GM12878 (cell line): ENCODE measurements at regions not wholly inside any gene's neighbourhood (a gene's known extent, or its start where the extent isn't known, plus 50 kb on each side); places are given as distances from the start of the nearest gene placed in this dataset.

Experiments used
- ATAC-seq: fragments of 200-7000 bp; cut with Tn5 transposase; 3 replicates; pipeline ENCODE4 v1.9.1; 2020; ENCODE audit warnings: mild to moderate bottlenecking, moderate library complexity
- BruUV-seq: library from RNA; stranded (reverse); fragments of 400-500 nt; replicated peaks from 2 replicates; lab custom pipeline; 2021; lab: Mats Ljungman, UMichigan
- CTCF ChIA-PET: fragments of 300-600 bp; sonication (Branson Sonifier 250); formaldehyde crosslinking; extraction: SDS; loops from one replicate; lab custom pipeline; 2021; ENCODE audit warnings: inconsistent platforms; lab: Yijun Ruan, JAX
- POLR2A ChIA-PET: fragments of 350-600 bp; formaldehyde crosslinking; extraction: SDS; loops from one replicate; lab custom pipeline; 2021; ENCODE audit warnings: inconsistent platforms; lab: Charles Lee
- RAD21 ChIA-PET: fragments of 300-600 bp; sonication (Branson Sonifier 250); formaldehyde crosslinking; loops from one replicate; lab custom pipeline; 2023; ENCODE audit warnings: antibody characterized with exemption; ENCODE audit not compliant: unreplicated experiment; lab: Charles Lee
- SMC1A ChIA-PET: fragments of 300-600 bp; sonication (Branson Sonifier 250); formaldehyde crosslinking; loops from one replicate; lab custom pipeline; 2023; ENCODE audit not compliant: unreplicated experiment, uncharacterized antibody; lab: Charles Lee
- DNase-seq: peaks from one replicate; pipeline ENCODE4 v3.0.0-alpha.2; 2011; ENCODE audit warnings: low read depth, low spot score
- FAIRE-seq: peaks from 3 replicates; lab custom pipeline; 2011; peaks lifted over from hg19 to GRCh38; lab: Jason Lieb, UNC
- H2AFZ ChIP-seq: 2 replicates; pipeline ENCODE4 v1.6.0; 2011; ENCODE audit warnings: low read depth, low read length, control low read depth; ENCODE audit not compliant: control insufficient read depth
- H3K27ac ChIP-seq: 2 replicates; pipeline ENCODE4 v1.5.1; 2011; ENCODE audit warnings: control low read depth; ENCODE audit not compliant: control insufficient read depth, insufficient read depth
- H3K27me3 ChIP-seq, 2 experiments: replicated peaks in 1 of 2; 2 replicates each; pipeline versions ENCODE4 v1.6.0 to v1.6.1; 2011; ENCODE audit warnings: low read length in 1 of 2; ENCODE audit not compliant: control insufficient read depth in 2 of 2, insufficient read depth in 2 of 2
- H3K36me3 ChIP-seq, 2 experiments: 2 replicates each; pipeline ENCODE4 v1.5.1; 2011; ENCODE audit warnings: low read length in 1 of 2; ENCODE audit not compliant: control insufficient read depth in 2 of 2, insufficient read depth in 2 of 2
- H3K4me1 ChIP-seq: 2 replicates; pipeline ENCODE4 v1.6.1; 2011; ENCODE audit warnings: mild to moderate bottlenecking, low read length, moderate library complexity, mixed read lengths; ENCODE audit not compliant: control insufficient read depth, insufficient read depth
- H3K4me2 ChIP-seq: 2 replicates; pipeline ENCODE4 v1.6.0; 2011; ENCODE audit warnings: control low read depth; ENCODE audit not compliant: control insufficient read depth, insufficient read depth
- H3K4me3 ChIP-seq: fragments of 200-600 bp; sonication (generic); 2 replicates; pipeline ENCODE4 v1.5.1; 2016
- H3K79me2 ChIP-seq: 2 replicates; pipeline ENCODE4 v1.6.0; 2011; ENCODE audit warnings: low read length; ENCODE audit not compliant: control insufficient read depth, insufficient read depth
- H3K9ac ChIP-seq: 2 replicates; pipeline ENCODE4 v1.8.0; 2011; ENCODE audit warnings: low read length, control low read depth, mixed read lengths; ENCODE audit not compliant: control insufficient read depth, insufficient read depth
- H3K9me3 ChIP-seq: replicated peaks from 3 replicates; pipeline ENCODE4 v1.5.1; 2011; ENCODE audit warnings: mild to moderate bottlenecking, low read length; ENCODE audit not compliant: control insufficient read depth, insufficient read depth
- H4K20me1 ChIP-seq: 2 replicates; pipeline ENCODE4 v1.6.0; 2011; ENCODE audit not compliant: control insufficient read depth, insufficient read depth
- CBFB ChIP-seq: IDR thresholded peaks from 2 replicates; pipeline ENCODE4 v1.6.1; 2016; ENCODE audit warnings: antibody characterized with exemption, low read depth
- FOS ChIP-seq: IDR thresholded peaks from 3 replicates; pipeline ENCODE4 v1.6.1; 2011; ENCODE audit warnings: borderline replicate concordance; ENCODE audit not compliant: insufficient read length; ENCODE audit errors: extremely low read depth
- KAT2A ChIP-seq: conservative IDR thresholded peaks from 2 replicates; pipeline ENCODE4 v1.6.1; 2011; ENCODE audit warnings: low read depth, low read length; ENCODE audit not compliant: control insufficient read depth
- NFYA ChIP-seq: IDR thresholded peaks from 2 replicates; pipeline ENCODE4 v1.6.1; 2011; ENCODE audit warnings: low read depth, mild to moderate bottlenecking, low read length, improper control_type of control experiment, borderline replicate concordance
- RAD21 ChIP-seq: IDR thresholded peaks from 2 replicates; pipeline ENCODE4 v1.6.1; 2011; ENCODE audit warnings: mild to moderate bottlenecking, low read depth, low read length, moderate library complexity; ENCODE audit not compliant: insufficient read depth
- RAD51 ChIP-seq: fragments of 450-650 bp; IDR thresholded peaks from 2 replicates; pipeline ENCODE4 v1.6.1; 2016; ENCODE audit warnings: moderate library complexity, mild to moderate bottlenecking, inconsistent platforms
- TCF3 ChIP-seq: IDR thresholded peaks from 2 replicates; pipeline ENCODE4 v1.6.1; 2012; ENCODE audit warnings: low read depth, mild to moderate bottlenecking, low read length, borderline replicate concordance; ENCODE audit not compliant: insufficient read depth
- WGBS: methylation state at CpG from one replicate; pipeline ENCODE4 v1.1.6; 2016; ENCODE audit warnings: low lambda C conversion rate; ENCODE audit not compliant: insufficient replicate concordance, insufficient coverage; ENCODE audit errors: missing lambda C conversion rate; 5-methylcytosine and 5-hydroxymethylcytosine counted together
- in situ Hi-C: fragments of 300-500 bp; cut with MboI; formaldehyde crosslinking; loops from 9 replicates; pipeline ENCODE4 v1.14.3; 2018; ENCODE audit warnings: mixed read lengths
- intact Hi-C: fragments of 100-400 bp; cut with micrococcal nuclease; formaldehyde crosslinking; loops from one replicate; pipeline ENCODE4 v1.14.2; 2022; ENCODE audit not compliant: unreplicated experiment
- TF ChIP-seq, protein P1 (sequence below): IDR thresholded peaks from 2 replicates; pipeline ENCODE4 v1.6.1; 2011; ENCODE audit warnings: low read depth, low read length, improper control_type of control experiment, borderline replicate concordance
- TF ChIP-seq, protein P2 (sequence below): fragments of 450-650 bp; IDR thresholded peaks from 2 replicates; pipeline ENCODE4 v1.6.1; 2018; ENCODE audit warnings: borderline replicate concordance, mild to moderate bottlenecking; ENCODE audit not compliant: partially characterized antibody
- TF ChIP-seq, protein P3 (sequence below), 3 experiments: IDR thresholded peaks in 2 of 3; conservative IDR thresholded peaks in 1 of 3; 2 replicates each; pipeline ENCODE4 v1.5.1; 2011; ENCODE audit warnings: low read depth in 3 of 3, low read length in 3 of 3, mild to moderate bottlenecking in 3 of 3, control low read depth in 2 of 3, moderate library complexity in 2 of 3, inconsistent platforms in 1 of 3, mixed read lengths in 1 of 3; ENCODE audit not compliant: control insufficient read depth in 2 of 3, insufficient read depth in 1 of 3; ENCODE audit errors: extremely low read depth in 1 of 3

DNA sequence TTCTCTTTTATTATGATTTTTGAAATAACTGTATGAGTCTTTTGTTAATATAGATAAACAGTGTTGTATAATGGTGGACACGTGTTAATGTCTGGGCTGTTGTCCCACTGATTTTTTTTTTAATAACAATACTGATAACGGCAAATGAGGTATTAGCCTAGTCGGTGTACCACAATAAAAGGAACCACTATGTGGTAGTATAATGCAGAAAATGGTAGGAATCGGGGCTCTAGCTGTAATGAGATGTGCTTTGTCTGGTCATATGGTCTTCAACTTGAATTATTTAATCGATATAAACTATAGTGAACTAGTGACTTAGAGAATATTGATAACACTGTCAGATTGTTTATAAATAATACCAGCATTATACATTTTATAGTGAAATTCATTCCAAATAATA is 517.9 kb upstream of the SPHKAP start:
- ATAC-seq (no peak), FAIRE-seq (no peak), DNase-seq (no peak)
- POLR2A ChIA-PET: no interaction called here
- TF ChIP-seq KAT2A: no peak
- TF ChIP-seq RAD21: 0 out of 2 replicates have a peak, but pooled peaks have one; percentile 11
- Histone ChIP-seq H3K27ac (no peak overlapping the region), H3K27me3 (no peaks in the 10 kb centered on the region), H3K9me3 (no peaks in the 10 kb centered on the region), H3K4me3 (no peak overlapping the region), H2AFZ (no peak overlapping the region), H3K4me1 (no peaks in the 10 kb centered on the region), H3K36me3 (no peaks in the 10 kb centered on the region), H3K4me2 (no peak overlapping the region), H4K20me1 (no peaks in the 10 kb centered on the region), H3K79me2 (no peaks in the 10 kb centered on the region), H3K9ac (no peak overlapping the region)
- SMC1A ChIA-PET: no interaction called here
- intact Hi-C loops (no loop called here), in situ Hi-C loops (no loop called here)
- CTCF ChIA-PET: interaction anchor here (1.4 kb wide), 1 partner anchor 574 kb away, joined by 6 read pairs; no protein-coding TSS in a partner anchor
- RAD21 ChIA-PET: interaction anchor here (1.2 kb wide), 1 partner anchor 574 kb away, joined by 3 read pairs; no protein-coding TSS in a partner anchor
- BruUV-seq: no TSS peak
- 12% methylated on average over 5 of the region's 5 CpGs for WGBS

DNA sequence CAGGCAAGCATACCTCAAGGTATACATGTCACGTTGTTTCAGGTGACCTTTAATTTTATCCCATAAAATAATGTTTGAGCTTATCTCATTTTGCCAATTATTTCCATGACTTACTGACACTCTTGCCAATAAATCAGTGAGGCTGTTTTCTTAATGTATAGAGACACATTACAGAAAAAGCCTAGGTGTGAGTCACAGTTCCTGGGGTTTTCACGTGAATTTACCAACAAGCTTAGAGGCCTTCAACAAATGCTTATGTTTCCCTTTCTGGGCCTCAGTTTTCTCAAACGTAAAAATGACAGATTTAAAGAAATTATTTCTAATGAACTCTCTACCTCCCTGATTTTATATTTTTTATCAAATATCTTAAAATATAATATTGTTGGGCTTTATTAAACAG is 517.5 kb upstream of the SPHKAP start:
- no peaks in the 10 kb centered on the region for H3K79me2 ChIP-seq
- H3K4me2 ChIP-seq: no peak overlapping the region
- in situ Hi-C loops: no loop called here
- H3K27ac ChIP-seq: no peak overlapping the region
- H3K4me3 ChIP-seq: no peak overlapping the region
- RAD21 ChIA-PET: interaction anchor here (1.2 kb wide), 1 partner anchor 575 kb away, joined by 3 read pairs; no protein-coding TSS in a partner anchor
- POLR2A ChIA-PET: no interaction called here
- no peaks in the 10 kb centered on the region for H3K27me3 ChIP-seq
- ATAC-seq (no peak), FAIRE-seq (no peak), DNase-seq (no peak)
- CTCF ChIA-PET: interaction anchor here (1.4 kb wide), 1 partner anchor 575 kb away, joined by 6 read pairs; no protein-coding TSS in a partner anchor
- no peaks in the 10 kb centered on the region for H3K9me3 ChIP-seq
- intact Hi-C loops: no loop called here
- no peak overlapping the region for H2AFZ ChIP-seq
- 11% methylated on average over 3 of the region's 3 CpGs for WGBS
- no peaks in the 10 kb centered on the region for H3K36me3 ChIP-seq
- H3K9ac ChIP-seq: no peak overlapping the region
- SMC1A ChIA-PET: no interaction called here
- H3K4me1 ChIP-seq: no peaks in the 10 kb centered on the region
- BruUV-seq: no TSS peak
- TF ChIP-seq, protein P1, sequence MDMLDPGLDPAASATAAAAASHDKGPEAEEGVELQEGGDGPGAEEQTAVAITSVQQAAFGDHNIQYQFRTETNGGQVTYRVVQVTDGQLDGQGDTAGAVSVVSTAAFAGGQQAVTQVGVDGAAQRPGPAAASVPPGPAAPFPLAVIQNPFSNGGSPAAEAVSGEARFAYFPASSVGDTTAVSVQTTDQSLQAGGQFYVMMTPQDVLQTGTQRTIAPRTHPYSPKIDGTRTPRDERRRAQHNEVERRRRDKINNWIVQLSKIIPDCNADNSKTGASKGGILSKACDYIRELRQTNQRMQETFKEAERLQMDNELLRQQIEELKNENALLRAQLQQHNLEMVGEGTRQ: no peak
- no peak for TF ChIP-seq CBFB
- no peak for TF ChIP-seq NFYA
- TF ChIP-seq FOS: no peak
- no peak for TF ChIP-seq TCF3
- TF ChIP-seq, protein P2, sequence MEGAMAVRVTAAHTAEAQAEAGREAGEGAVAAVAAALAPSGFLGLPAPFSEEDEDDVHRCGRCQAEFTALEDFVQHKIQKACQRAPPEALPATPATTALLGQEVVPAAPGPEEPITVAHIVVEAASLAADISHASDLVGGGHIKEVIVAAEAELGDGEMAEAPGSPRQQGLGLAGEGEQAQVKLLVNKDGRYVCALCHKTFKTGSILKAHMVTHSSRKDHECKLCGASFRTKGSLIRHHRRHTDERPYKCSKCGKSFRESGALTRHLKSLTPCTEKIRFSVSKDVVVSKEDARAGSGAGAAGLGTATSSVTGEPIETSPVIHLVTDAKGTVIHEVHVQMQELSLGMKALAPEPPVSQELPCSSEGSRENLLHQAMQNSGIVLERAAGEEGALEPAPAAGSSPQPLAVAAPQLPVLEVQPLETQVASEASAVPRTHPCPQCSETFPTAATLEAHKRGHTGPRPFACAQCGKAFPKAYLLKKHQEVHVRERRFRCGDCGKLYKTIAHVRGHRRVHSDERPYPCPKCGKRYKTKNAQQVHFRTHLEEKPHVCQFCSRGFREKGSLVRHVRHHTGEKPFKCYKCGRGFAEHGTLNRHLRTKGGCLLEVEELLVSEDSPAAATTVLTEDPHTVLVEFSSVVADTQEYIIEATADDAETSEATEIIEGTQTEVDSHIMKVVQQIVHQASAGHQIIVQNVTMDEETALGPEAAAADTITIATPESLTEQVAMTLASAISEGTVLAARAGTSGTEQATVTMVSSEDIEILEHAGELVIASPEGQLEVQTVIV: no peak
- TF ChIP-seq RAD51: no peak
- TF ChIP-seq, protein P3, sequence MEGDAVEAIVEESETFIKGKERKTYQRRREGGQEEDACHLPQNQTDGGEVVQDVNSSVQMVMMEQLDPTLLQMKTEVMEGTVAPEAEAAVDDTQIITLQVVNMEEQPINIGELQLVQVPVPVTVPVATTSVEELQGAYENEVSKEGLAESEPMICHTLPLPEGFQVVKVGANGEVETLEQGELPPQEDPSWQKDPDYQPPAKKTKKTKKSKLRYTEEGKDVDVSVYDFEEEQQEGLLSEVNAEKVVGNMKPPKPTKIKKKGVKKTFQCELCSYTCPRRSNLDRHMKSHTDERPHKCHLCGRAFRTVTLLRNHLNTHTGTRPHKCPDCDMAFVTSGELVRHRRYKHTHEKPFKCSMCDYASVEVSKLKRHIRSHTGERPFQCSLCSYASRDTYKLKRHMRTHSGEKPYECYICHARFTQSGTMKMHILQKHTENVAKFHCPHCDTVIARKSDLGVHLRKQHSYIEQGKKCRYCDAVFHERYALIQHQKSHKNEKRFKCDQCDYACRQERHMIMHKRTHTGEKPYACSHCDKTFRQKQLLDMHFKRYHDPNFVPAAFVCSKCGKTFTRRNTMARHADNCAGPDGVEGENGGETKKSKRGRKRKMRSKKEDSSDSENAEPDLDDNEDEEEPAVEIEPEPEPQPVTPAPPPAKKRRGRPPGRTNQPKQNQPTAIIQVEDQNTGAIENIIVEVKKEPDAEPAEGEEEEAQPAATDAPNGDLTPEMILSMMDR (IDR thresholded peaks at IDR 0.05 in 2 of 3, conservative IDR thresholded peaks at IDR 0.05 in 1 of 3; ENCODE audit: control insufficient read depth in 2 of 3, extremely low read depth in 1 of 3, insufficient read depth in 1 of 3, low read depth in 3 of 3, low read length in 3 of 3): no peak
- H4K20me1 ChIP-seq: no peaks in the 10 kb centered on the region
